ENCODE measurements at regions not wholly inside any gene's neighbourhood (a gene's known extent, or its start where the extent isn't known, plus 50 kb on each side); places are given as distances from the start of the nearest gene placed in this dataset.

GRCh38 chr18:29305516-29305915 is 1128.6 kb upstream of the CDH2 start:
- no peak for TF ChIP-seq CTCF (IDR thresholded peaks at IDR 0.05)
- no peak for TF ChIP-seq POLR2A (IDR thresholded peaks at IDR 0.05)

Measured in heart left ventricle (tissue), 13 donors.